GM19395 (cell line): ENCODE measurements at regions not wholly inside any gene's neighbourhood (a gene's known extent, or its start where the extent isn't known, plus 50 kb on each side); places are given as distances from the start of the nearest gene placed in this dataset.
"Not testable (repeated sequence)": the region's sequence is repeated elsewhere in the genome, so short reads cannot be mapped to it uniquely, and the experiment has no call there.

Experiments
- ATAC-seq: cut with Tn5 transposase; IDR thresholded peaks from one replicate; pipeline ENCODE4 v1.9.1; 2021; ENCODE audit warnings: mild to moderate bottlenecking, moderate library complexity; ENCODE audit not compliant: unreplicated experiment

DNA sequence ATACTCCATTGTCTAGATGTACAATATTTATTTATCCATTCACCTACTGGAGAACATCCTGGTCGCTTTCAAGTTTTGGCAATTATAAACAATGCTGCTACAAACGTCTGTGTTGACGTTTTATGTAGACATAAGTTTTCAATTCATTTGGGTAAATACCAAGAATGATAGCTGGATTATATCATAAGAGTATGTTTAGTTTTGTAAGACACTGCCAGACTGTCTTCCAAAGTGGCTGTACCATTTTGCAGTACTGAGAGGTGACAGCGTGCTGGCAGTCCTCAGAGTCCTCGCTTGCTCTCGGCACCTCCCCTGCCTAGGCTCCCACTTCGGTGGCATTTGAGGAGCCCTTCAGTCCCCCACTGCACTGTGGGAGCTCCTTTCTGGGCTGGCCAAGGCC is 253.3 kb upstream of the INTU start:
- ATAC-seq: no peak

DNA sequence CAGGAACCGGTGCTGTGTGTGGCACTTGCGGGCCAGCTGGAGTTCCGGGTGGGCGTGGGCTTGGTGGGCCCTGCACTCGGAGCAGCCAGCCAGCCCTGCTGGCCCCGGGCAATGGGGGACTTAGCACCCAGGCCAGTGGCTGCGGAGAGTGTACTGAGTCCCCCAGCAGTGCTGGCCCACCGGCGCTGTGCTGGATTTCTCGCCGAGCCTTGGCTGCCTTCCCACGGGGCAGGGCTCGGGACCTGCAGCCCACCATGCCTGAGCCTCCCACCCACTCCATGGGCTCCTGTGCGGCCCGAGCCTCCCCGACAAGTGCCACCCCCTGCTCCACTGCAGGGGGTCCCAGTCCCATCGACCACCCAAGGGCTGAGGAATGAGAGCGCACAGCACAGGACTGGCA is 252.8 kb upstream of the INTU start:
- not testable (repeated sequence) for ATAC-seq

DNA sequence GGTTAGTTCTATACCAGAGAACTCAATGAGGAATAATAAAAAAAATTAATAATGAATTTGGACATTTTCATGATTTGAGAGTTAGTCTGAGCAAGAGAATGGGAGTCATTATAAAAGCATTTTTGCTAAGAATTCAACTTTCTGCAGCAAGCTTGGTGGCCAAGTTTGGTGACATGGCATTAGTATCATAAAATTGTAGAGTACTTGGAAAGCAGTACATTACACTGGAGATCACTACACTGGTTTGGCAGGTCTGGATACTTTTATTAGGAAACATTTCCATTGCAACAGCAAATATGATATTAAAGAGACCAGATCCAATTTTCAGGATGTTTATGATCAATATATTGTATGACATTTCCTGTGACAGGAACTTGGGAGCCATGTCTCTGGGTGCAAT is 249.1 kb upstream of the INTU start:
- ATAC-seq: no peak

GRCh38 chr4:127394516-127394915 is 238.2 kb upstream of the INTU start:
- ATAC-seq: no peak

DNA sequence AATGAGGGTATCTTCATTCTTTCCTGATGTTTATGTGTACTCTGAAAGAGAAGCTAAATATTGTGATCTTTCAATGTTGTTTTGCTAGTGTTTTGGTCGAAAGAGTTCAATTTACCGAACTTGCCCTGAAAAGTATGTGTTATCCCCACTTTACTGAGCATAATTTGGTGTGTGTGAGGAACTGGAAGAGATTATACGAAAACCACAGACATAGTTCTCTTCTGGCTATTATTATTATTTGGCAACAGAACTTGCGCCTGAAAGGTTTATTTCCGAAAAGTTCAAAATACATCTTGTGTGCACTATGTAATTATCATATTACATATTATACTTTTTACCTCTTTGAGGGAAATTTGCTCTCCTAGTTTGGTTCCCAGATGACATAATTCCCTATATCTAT is 232.5 kb upstream of the INTU start:
- no peak for ATAC-seq

- peak; percentile 93 for ATAC-seq
Observed at GRCh38 chr4:127400731-127401346, 231.9 kb upstream of the INTU start.

DNA sequence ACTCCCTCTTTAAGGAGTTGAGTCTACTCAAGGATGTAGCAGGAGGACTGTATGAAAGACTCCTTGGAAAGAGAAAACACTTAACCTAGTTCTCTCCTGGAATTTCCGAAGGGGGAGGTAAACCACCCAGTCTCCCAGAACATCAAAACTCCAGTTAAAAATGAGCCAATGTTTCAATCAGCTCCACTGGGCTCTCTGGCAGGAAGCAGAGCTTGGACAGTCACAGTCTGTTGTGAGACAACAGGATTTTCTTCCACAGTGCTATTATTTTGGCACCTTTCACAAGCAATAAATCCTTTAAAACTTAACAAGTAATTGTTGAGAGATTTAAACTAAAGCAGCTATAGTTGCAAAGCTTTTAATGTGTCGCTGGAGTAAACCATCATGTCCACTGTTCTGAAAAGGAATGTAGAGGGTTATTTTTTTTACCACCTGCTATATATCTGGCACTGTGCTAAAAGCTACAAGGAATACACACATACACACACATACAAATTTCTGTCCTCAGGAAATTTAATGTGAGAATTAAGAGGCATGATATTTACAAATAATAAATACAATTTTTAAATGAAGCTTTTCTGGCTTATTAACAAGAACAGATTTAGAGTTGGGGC is 229.2 kb upstream of the INTU start:
- no peak for ATAC-seq

DNA sequence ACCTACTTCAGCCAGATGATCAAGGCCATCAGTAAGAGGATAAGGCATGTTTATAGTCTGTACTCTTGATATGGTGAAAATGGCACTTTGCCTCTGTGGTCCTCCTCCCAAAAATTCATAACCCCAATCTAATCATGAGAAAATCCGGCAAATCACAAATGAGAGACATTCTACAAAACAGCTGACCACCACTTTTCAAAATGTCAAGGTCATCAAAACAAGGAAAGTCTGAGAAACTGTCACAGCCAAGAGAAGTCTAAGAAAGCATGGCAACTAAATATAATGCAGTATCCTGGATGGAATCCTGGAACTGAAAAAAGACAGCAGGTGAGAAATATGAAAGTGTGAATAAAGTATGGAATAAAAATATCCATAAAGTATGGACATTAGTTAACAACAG is 226.6 kb upstream of the INTU start:
- no peak for ATAC-seq

DNA sequence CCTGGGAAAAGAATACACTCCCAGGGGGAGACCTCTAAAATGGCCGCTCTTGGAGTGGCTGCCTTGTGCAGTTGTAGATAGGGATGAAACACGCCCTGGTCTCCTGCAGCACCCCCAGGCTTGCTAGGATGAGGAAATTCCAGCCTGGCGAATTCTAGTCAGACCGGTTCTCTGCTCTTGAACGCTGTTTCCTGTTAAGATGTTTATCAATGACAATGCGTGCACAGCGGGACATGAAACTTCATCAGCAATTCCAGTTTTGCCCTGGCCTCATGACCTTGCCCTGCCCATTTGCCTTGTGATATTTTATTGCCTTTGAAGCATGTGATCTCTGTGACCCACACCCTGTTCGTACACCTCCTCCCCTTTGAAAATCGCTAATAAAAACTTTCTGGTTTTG is 225.2 kb upstream of the INTU start:
- not testable (repeated sequence) for ATAC-seq

DNA sequence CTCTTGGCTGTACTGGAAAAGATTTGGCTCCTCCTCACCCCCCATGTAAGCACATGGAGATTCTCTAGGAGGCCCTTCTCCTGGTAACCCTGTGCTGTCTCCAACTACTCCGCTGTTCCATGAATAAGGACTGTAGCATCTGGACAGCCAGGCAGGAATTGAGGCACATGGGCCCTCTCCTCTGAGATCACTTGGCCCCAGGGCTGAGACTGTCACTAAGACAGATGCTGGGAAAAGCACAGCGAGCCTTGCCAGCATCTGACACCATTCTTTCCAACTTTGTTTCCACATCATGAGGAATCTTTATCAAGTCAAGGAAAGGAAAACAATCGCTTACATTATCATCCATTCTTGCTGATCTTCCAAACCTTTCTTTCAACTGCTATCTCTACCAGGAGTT is 222.6 kb upstream of the INTU start:
- ATAC-seq: no peak

GRCh38 chr4:127410644-127411043 is 222.1 kb upstream of the INTU start:
- no peak for ATAC-seq

DNA sequence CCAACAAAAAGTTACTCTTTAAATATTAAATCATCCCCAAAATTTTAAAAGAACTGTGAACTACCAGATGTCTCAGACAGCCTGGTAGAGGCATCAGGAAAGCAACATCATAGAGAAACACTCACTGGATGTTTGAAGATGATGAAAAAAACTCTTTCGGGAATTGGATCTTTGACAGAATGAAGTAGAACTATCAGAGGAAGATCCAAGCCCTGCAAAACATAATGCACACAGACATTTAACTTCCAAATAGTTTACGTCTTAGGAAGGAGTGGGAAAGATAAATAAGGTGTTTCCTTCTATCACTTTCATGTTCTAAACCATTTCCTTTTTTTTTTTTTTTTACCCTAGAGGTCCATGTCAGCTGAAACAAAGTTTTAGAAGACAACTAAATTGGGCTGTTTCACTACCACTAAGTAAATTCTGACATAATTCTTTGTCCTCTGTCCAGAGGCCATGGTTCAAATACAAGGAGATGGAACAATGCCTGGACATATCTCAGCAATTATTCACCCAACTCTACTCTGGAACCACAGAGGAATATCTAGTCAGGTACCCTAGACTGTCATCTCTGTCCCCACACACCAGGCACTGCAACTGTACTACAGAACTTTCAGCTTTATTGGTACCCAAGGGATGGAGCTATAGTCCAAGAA is 217.7 kb upstream of the INTU start:
- no peak for ATAC-seq

GRCh38 chr4:127416115-127416514 is 216.6 kb upstream of the INTU start:
- no peak for ATAC-seq

- no peak for ATAC-seq
Observed at GRCh38 chr4:127417885-127418535, 214.7 kb upstream of the INTU start.

DNA sequence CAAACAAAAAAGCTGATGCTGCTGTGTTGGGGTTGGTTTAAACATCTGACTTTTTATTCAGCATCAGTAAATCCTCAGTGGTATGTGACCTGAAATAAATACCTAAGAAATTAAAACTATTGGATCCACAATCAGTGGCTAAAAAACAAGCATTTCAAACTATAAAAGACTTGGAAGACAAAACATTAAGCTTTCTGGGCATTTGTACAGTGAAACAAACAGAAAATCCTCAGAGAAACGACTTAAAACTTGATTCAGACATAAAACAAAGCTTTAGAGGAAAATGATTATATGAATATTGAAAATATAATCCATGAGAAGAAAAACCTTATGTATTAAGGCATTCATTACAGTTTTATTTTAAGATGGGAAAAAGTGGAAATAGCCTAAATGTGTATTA is 213.3 kb upstream of the INTU start:
- no peak for ATAC-seq

DNA sequence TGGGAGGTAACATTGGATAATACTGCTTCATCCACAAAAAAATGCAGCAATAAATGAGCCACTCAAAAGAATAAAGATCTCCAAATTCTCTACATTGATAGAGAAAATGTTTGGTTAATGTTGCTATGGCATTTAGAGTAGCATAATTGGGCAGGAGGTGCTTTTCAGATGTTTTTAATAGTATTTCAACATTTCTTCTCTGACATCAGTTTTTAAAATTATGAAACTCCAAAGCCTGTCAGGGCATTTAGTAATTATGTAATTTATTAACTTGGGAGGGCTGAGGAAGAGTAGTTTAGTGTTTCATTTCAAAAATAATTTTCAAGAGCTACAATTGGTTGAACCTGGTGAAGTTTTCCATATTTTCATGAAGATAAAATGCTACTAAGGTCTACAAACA is 211.3 kb upstream of the INTU start:
- no peak for ATAC-seq

DNA sequence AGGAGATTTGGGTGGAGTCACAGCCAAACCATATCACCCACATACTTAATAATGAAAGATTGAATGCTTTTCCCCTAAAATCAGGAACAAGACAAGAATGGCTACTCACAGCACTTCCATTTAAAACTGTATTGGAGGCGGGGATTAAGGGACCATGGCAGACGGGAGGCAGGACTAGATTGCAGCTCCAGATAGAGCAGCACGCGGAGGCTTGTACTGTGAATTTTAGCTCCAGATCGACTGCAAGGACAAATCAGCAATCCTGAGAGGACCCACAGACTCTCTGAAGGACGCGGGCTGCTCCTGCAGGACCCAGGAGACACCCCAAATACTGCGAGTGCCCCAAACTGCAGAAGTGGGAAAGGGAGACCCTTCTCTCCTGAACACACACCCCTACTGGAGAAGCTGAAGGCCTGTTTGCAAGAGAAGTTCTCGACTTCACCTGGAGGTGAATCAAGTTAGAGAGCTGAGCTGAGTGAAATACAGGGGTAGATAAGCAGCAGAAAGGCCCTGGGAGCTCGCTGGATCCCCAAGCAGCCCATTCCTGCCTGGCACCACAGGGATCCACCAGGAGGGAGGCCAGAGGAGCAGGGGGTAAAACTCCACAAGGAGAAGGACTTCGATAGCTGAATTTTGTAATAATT is 207.4 kb upstream of the INTU start:
- no peak for ATAC-seq

DNA sequence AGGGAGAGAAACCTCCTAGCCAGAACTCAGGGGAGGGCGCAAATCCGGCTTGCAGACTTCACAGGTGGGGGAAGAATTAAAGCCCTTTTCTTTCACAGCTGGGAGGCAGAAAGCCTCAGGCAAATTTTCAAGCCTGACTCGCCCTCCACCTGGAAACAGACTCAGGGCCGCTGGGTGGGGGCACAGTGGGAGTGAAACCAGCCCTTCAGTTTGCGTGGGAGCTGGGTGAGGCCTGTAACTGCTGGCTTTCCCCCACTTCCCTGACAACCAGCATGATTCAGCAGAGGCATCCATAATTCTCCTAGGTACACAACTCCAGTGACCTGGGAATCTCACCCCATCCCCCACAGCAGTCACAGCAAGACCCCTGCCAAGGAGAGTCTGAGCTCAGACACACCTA is 206.9 kb upstream of the INTU start:
- ATAC-seq: no peak

- no peak for ATAC-seq
Observed at GRCh38 chr4:127441571-127441970, 191.2 kb upstream of the INTU start.

- no peak for ATAC-seq
Observed at GRCh38 chr4:127445471-127445870, 187.3 kb upstream of the INTU start.

DNA sequence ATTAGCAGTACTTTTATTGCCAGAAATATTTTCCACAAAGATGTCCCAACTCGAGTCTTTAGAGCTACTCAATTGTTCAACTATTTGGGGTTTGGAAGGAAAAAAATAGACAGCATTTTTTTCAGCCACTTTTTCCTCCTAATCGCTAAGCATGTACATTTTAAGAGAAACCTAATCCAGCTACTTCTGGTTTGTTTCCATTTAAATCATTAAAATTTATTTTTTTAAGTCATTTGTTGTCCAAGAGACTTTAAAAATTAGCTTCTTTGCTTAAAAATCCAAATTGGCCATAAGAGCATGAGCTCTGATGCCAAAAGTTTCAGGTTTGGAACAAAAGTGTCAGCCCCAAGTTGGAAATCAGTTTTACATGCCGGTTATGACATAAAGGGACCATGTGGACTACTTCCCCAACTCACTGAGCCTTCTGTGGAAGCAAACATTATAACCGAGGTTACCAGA is 186.3 kb upstream of the INTU start:
- no peak for ATAC-seq

DNA sequence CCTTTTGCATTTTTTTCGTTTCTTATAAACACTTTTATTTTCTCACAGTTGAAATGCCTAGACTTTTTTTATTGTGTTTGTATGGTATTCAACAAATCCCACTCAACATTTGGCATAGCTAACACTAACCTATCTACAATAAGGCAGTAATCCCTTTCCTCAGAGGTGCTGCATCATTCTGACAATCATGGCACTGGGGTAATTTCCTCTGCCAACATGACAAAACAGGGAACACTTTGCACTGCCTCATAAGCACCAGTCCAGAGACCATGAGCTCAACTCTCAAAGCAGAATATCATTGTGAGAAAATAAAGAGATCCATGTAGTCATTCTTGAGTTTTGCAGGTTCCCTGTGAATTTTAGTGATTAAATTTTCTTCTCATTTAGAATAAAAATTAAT is 183.8 kb upstream of the INTU start:
- no peak for ATAC-seq
